Activated CD4-positive, alpha-beta memory T cell treated with anti-CD3 and anti-CD28 coated beads for 36 hours (primary cell): ENCODE measurements at regions not wholly inside any gene's neighbourhood (a gene's known extent, or its start where the extent isn't known, plus 50 kb on each side); places are given as distances from the start of the nearest gene placed in this dataset.

Experiments used
- CTCF ChIA-PET: fragments of 350-600 bp; sonication (Branson Sonifier 250); formaldehyde crosslinking; loops from one replicate; lab custom pipeline; 2021; ENCODE audit warnings: antibody characterized with exemption, inconsistent platforms; lab: Charles Lee
- POLR2A ChIA-PET: fragments of 350-600 bp; sonication (Branson Sonifier 250); formaldehyde crosslinking; loops from one replicate; lab custom pipeline; 2021; ENCODE audit warnings: antibody characterized with exemption; lab: Charles Lee
- DNase-seq: peaks from one replicate; pipeline ENCODE4 v3.0.0-alpha.2; 2020
- H3K27ac Mint-ChIP-seq: one replicate; pipeline ENCODE4 v1.8.0; 2021; ENCODE audit warnings: mixed read lengths
- H3K27me3 Mint-ChIP-seq: one replicate; pipeline ENCODE4 v1.8.0; 2021; ENCODE audit warnings: mixed read lengths
- H3K36me3 Mint-ChIP-seq: one replicate; pipeline ENCODE4 v1.8.0; 2021; ENCODE audit warnings: mixed read lengths
- H3K4me1 Mint-ChIP-seq: one replicate; pipeline ENCODE4 v1.8.0; 2021; ENCODE audit warnings: low read depth, mixed read lengths
- H3K4me3 Mint-ChIP-seq: one replicate; pipeline ENCODE4 v1.8.0; 2021; ENCODE audit warnings: mild to moderate bottlenecking, mixed read lengths
- H3K9me3 Mint-ChIP-seq: one replicate; pipeline ENCODE4 v1.8.0; 2021; ENCODE audit warnings: mixed read lengths
- intact Hi-C: fragments of 100-400 bp; cut with micrococcal nuclease; formaldehyde crosslinking; loops from one replicate; pipeline ENCODE4 v1.15.1; 2023

GRCh38 chr2:773256-774160, 96.3 kb upstream of the TMEM18 start:
- DNase-seq: no peak
- Mint-ChIP-seq H3K27ac (no peak overlapping the region), H3K4me1 (peaks cover 5% of the 10 kb centered on the region), H3K36me3 (no peaks in the 10 kb centered on the region), H3K4me3 (no peak overlapping the region), H3K9me3 (peaks cover 5% of the 10 kb centered on the region), H3K27me3 (peaks cover 7% of the 10 kb centered on the region)
- ChIA-PET CTCF (no interaction called here), POLR2A (no interaction called here)
- intact Hi-C loops: no loop called here

DNA sequence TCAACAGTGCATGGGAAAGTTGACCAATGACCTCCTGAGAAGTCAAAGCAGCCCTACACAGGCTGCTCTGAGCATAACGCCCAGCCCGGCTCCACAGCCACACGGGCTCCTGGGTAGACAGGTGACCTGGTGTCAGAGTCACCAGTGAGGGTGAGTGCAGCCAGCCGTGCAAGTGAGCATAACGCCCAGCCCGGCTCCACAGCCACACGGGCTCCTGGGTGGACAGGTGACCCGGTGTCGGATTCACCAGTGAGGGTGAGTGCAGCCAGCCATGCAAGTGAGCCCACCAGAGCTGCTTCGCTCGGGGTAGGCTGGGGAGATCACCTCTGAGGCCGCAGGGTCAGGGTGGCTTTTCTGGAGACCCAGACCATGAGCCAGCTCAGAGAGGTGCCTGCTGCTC, 94.3 kb upstream of the TMEM18 start:
- H3K36me3 Mint-ChIP-seq: no peaks in the 10 kb centered on the region

GRCh38 chr2:770776-771175, 93.6 kb upstream of the TMEM18 start:
- H3K27ac Mint-ChIP-seq: no peak overlapping the region
- peaks cover 8% of the 10 kb centered on the region for H3K9me3 Mint-ChIP-seq
- peaks cover 9% of the 10 kb centered on the region for H3K4me1 Mint-ChIP-seq
- H3K4me3 Mint-ChIP-seq: no peak overlapping the region
- no peak for DNase-seq
- no peaks in the 10 kb centered on the region for H3K36me3 Mint-ChIP-seq
- intact Hi-C loops: no loop called here
- ChIA-PET POLR2A (no interaction called here), CTCF (no interaction called here)
- H3K27me3 Mint-ChIP-seq: peaks cover 15% of the 10 kb centered on the region

More for the DNA sequence above, 94.3 kb upstream of the TMEM18 start:
- Mint-ChIP-seq H3K9me3 (peaks cover 8% of the 10 kb centered on the region), H3K27me3 (peaks cover 10% of the 10 kb centered on the region), H3K4me1 (peaks cover 9% of the 10 kb centered on the region), H3K27ac (no peak overlapping the region), H3K4me3 (no peak overlapping the region)
- intact Hi-C loops: no loop called here
- no peak for DNase-seq
- ChIA-PET POLR2A (no interaction called here), CTCF (no interaction called here)

DNA sequence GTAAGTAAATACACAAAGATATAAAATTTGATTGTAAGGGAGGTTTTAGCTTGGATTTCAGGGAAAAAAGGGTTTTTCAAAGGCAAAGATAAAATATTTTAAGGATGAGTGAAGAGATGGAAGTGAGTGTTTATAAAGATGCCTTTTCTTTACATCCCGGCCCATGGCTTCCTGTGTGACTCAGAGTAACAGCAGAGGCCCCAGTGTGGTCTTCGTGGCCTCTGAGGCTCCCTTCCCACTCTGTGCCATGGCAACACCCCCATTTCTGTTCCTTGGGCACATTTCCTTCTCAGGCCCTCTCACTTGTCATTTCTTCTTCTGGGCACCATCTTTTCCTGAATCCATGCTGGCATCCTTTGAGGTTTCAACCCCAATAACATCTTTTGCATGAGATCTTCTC, 92.6 kb upstream of the TMEM18 start:
- Mint-ChIP-seq H3K4me3 (no peak overlapping the region), H3K27ac (no peak overlapping the region), H3K4me1 (peaks cover 9% of the 10 kb centered on the region), H3K9me3 (peaks cover 8% of the 10 kb centered on the region), H3K27me3 (peaks cover 15% of the 10 kb centered on the region), H3K36me3 (no peaks in the 10 kb centered on the region)
- intact Hi-C loops: no loop called here
- POLR2A ChIA-PET: no interaction called here
- DNase-seq: peak; percentile 13
- CTCF ChIA-PET: no interaction called here

DNA sequence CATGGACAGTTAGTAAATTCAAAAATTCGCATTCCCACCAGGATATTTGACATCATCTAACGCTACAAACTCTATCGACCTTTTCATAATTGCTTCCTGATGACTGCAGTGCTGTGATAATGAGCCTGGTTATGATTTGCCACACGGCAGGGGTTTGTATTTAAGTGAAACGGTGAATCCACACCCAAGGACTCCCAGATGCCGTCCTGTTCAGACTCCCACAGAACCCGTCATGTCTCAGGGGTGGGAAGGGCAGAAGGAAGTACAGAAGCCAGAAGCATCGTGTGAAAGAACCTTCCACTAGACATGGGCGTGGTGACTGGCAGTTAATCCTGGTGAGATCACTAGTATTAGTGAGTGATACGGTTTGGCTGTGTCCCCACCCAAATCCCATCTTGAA, 91.2 kb upstream of the TMEM18 start:
- intact Hi-C loops: no loop called here
- no peak overlapping the region for H3K4me3 Mint-ChIP-seq
- no peaks in the 10 kb centered on the region for H3K36me3 Mint-ChIP-seq
- DNase-seq: no peak
- H3K27ac Mint-ChIP-seq: no peak overlapping the region
- POLR2A ChIA-PET: no interaction called here
- H3K27me3 Mint-ChIP-seq: peaks cover 17% of the 10 kb centered on the region
- H3K4me1 Mint-ChIP-seq: peaks cover 9% of the 10 kb centered on the region
- peaks cover 8% of the 10 kb centered on the region for H3K9me3 Mint-ChIP-seq
- CTCF ChIA-PET: no interaction called here

DNA sequence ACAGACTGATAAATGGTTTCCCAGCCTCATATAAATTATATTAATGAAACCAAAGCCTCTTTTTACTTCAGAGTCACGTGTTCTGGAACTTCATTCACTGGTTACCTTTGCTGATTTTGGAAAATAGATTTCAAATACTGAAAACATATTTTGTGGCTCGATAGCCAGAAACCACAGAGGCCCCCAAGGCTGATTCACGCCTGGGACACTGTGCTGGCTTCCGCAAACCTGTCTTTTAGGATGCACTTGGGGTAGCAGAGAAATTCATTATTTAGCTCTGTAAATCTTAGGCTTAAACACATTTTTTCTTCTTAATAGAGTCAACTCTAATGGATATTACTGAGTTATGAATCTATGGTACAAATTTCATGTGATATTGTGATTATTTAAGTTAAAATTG, 90.7 kb upstream of the TMEM18 start:
- DNase-seq: no peak
- peaks cover 8% of the 10 kb centered on the region for H3K9me3 Mint-ChIP-seq
- peaks cover 9% of the 10 kb centered on the region for H3K4me1 Mint-ChIP-seq
- H3K4me3 Mint-ChIP-seq: no peak overlapping the region
- intact Hi-C loops: no loop called here
- H3K27ac Mint-ChIP-seq: no peak overlapping the region
- no peaks in the 10 kb centered on the region for H3K36me3 Mint-ChIP-seq
- peaks cover 21% of the 10 kb centered on the region for H3K27me3 Mint-ChIP-seq
- CTCF ChIA-PET: no interaction called here
- POLR2A ChIA-PET: no interaction called here

- peak; percentile 42 for DNase-seq
- no peak overlapping the region for H3K27ac Mint-ChIP-seq
- POLR2A ChIA-PET: no interaction called here
- no peak overlapping the region for H3K4me3 Mint-ChIP-seq
- CTCF ChIA-PET: no interaction called here
- peaks cover 9% of the 10 kb centered on the region for H3K4me1 Mint-ChIP-seq
- intact Hi-C loops: no loop called here
- no peaks in the 10 kb centered on the region for H3K36me3 Mint-ChIP-seq
- peaks cover 21% of the 10 kb centered on the region for H3K27me3 Mint-ChIP-seq
- H3K9me3 Mint-ChIP-seq: peaks cover 8% of the 10 kb centered on the region
Measured at GRCh38 chr2:767440-767839, 90.2 kb upstream of the TMEM18 start.

GRCh38 chr2:766255-766654, 89.0 kb upstream of the TMEM18 start:
- H3K27me3 Mint-ChIP-seq: peaks cover 18% of the 10 kb centered on the region
- H3K27ac Mint-ChIP-seq: no peak overlapping the region
- no peaks in the 10 kb centered on the region for H3K36me3 Mint-ChIP-seq
- H3K4me3 Mint-ChIP-seq: no peak overlapping the region
- intact Hi-C loops: no loop called here
- POLR2A ChIA-PET: no interaction called here
- H3K9me3 Mint-ChIP-seq: peaks cover 8% of the 10 kb centered on the region
- CTCF ChIA-PET: no interaction called here
- H3K4me1 Mint-ChIP-seq: peaks cover 9% of the 10 kb centered on the region
- DNase-seq: no peak

DNA sequence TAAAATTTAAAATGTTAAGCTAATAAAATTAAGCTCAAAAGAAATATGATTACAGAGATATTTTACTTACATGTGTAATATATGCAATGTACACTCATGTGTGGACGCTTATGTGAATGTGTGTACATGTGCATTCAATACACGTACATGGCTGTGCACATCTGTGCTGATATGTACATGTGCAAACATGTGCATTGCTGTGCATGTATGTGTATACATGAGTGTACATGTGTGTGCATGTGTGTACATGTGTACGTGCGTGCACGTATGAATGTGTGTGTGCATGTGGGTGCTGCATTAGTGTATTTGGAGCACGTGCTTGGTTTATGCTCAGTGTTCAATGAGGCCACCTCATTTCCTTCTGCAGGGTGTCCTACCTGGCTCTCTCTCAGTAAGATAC, 88.2 kb upstream of the TMEM18 start:
- no peak overlapping the region for H3K27ac Mint-ChIP-seq
- H3K4me3 Mint-ChIP-seq: no peak overlapping the region
- intact Hi-C loops: no loop called here
- H3K36me3 Mint-ChIP-seq: no peaks in the 10 kb centered on the region
- H3K4me1 Mint-ChIP-seq: peaks cover 9% of the 10 kb centered on the region
- DNase-seq: no peak
- ChIA-PET CTCF (no interaction called here), POLR2A (no interaction called here)
- peaks cover 8% of the 10 kb centered on the region for H3K9me3 Mint-ChIP-seq
- peaks cover 18% of the 10 kb centered on the region for H3K27me3 Mint-ChIP-seq

DNA sequence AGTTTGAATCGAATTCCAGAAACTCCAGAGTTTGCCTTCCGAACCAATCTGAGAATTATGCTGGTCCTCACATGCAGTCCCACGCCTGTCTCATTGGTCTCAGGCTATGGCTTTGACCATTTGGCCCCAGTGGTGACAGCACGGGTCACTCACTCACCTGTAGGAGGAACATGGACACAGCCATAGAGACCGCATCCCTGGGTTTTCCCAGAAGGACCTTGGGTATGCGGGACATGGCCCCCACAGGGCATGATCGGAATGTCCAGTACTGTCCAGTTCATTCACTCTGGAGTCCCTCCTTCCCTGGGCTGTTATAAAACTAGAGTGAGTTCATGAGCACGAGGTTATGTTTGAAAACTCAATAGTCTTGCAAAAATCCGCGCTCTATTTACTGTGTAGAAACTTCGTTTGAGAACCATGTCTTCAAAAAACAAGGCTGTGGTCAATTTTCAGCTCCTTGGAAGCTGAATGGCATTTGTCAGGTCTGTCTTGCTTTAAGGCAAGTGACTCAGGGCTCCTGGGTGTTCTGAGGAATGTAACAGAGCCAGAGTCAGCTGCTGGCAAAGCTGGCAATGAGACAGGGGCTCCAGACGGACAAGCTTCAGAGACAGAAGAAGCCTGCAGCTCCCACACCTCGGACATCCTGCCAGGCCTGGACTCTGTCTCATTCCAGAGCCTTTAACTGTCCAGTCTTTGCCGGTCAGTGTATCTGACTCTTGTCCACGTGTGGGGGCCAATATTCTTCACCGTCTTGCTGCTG, 86.7 kb upstream of the TMEM18 start:
- peaks cover 18% of the 10 kb centered on the region for H3K27me3 Mint-ChIP-seq
- POLR2A ChIA-PET: no interaction called here
- DNase-seq: no peak
- H3K36me3 Mint-ChIP-seq: no peaks in the 10 kb centered on the region
- intact Hi-C loops: no loop called here
- peaks cover 4% of the 10 kb centered on the region for H3K4me1 Mint-ChIP-seq
- H3K27ac Mint-ChIP-seq: no peak overlapping the region
- CTCF ChIA-PET: interaction anchor here (1.2 kb wide), 1 partner anchor 376 kb away, joined by 3 read pairs; no protein-coding TSS in a partner anchor
- H3K9me3 Mint-ChIP-seq: peaks cover 6% of the 10 kb centered on the region
- no peak overlapping the region for H3K4me3 Mint-ChIP-seq

GRCh38 chr2:762646-763045, 85.4 kb upstream of the TMEM18 start:
- Mint-ChIP-seq H3K27me3 (peaks cover 14% of the 10 kb centered on the region), H3K4me1 (peaks cover 4% of the 10 kb centered on the region), H3K36me3 (no peaks in the 10 kb centered on the region), H3K9me3 (no peaks in the 10 kb centered on the region), H3K27ac (no peak overlapping the region), H3K4me3 (no peak overlapping the region)
- CTCF ChIA-PET: no interaction called here
- POLR2A ChIA-PET: no interaction called here
- intact Hi-C loops: no loop called here
- no peak for DNase-seq

DNA sequence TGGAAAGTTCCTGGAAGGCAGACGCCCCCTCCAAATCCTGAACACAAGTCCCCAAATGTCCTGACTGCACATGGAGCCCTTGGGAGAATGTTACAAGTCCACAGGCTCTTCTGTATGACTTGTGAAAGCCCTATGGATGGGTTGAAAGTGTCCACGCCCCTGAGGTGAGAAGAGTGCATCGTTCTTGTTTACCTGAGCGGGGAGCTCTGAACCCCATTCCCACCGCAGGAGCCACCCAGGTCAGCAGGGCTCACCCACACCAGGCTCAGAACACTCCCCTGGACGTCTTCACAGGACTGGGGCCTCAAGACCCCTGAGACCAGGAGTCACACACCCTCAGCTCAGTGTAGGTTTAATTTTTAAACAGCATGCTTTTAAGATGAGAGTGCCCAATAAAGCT, 84.2 kb upstream of the TMEM18 start:
- H3K27ac Mint-ChIP-seq: no peak overlapping the region

More for the DNA sequence above, 84.2 kb upstream of the TMEM18 start:
- ChIA-PET CTCF (no interaction called here), POLR2A (no interaction called here)
- Mint-ChIP-seq H3K36me3 (no peaks in the 10 kb centered on the region), H3K4me1 (no peaks in the 10 kb centered on the region), H3K27me3 (peaks cover 15% of the 10 kb centered on the region), H3K4me3 (no peak overlapping the region), H3K9me3 (peaks cover 4% of the 10 kb centered on the region)
- no peak for DNase-seq
- intact Hi-C loops: no loop called here
